ENCODE measurements at regions not wholly inside any gene's neighbourhood (a gene's known extent, or its start where the extent isn't known, plus 50 kb on each side); places are given as distances from the start of the nearest gene placed in this dataset.
A peak's percentile ranks its signal among the peaks of the same experiment; 100 is the strongest.

- no peak overlapping the region for H3K4me3 ChIP-seq (replicated peaks in 1 of 3)
- no peaks in the 10 kb centered on the region for H3K9me3 ChIP-seq
- TF ChIP-seq POLR2A (IDR thresholded peaks at IDR 0.05) (no peak), CTCF (IDR thresholded peaks at IDR 0.05) (no peak)
- no peak for DNase-seq
- no peak overlapping the region for H3K27ac ChIP-seq
- intact Hi-C loops (cut with DNase I), result no loop called here
- H3K36me3 ChIP-seq, result no peaks in the 10 kb centered on the region
- H3K27me3 ChIP-seq, result no peaks in the 10 kb centered on the region
- WGBS, 2 donors, result 87 to 97% methylated on average over 2 of the region's 2 CpGs
- no peaks in the 10 kb centered on the region for H3K4me1 ChIP-seq
Observed at GRCh38 chr14:39562175-39562574, 129.9 kb upstream of the FBXO33 start.

GRCh38 chr14:39558525-39558924 lies 126.3 kb upstream of the FBXO33 start:
- Histone ChIP-seq H3K27ac (no peak overlapping the region), H3K27me3 (no peaks in the 10 kb centered on the region), H3K4me3 (replicated peaks in 1 of 3) (no peak overlapping the region), H3K36me3 (no peaks in the 10 kb centered on the region), H3K9me3 (no peaks in the 10 kb centered on the region), H3K4me1 (no peaks in the 10 kb centered on the region)
- intact Hi-C loops (cut with DNase I), result no loop called here
- DNase-seq, result no peak
- whole genome bisulfite sequencing, 2 donors, result 75 to 81% methylated on average over 1 of the region's 1 CpG
- TF ChIP-seq POLR2A (IDR thresholded peaks at IDR 0.05) (no peak), CTCF (IDR thresholded peaks at IDR 0.05) (no peak)

- Histone ChIP-seq H3K27ac (no peak overlapping the region), H3K36me3 (no peaks in the 10 kb centered on the region), H3K4me1 (no peaks in the 10 kb centered on the region), H3K9me3 (no peaks in the 10 kb centered on the region), H3K4me3 (replicated peaks in 1 of 3) (no peak overlapping the region), H3K27me3 (no peaks in the 10 kb centered on the region)
- peak in 1 of 2 donors; percentile 24 for DNase-seq
- 46 to 73% methylated on average over 4 of the region's 4 CpGs for WGBS, 2 donors
- intact Hi-C loops (cut with DNase I), result no loop called here
- TF ChIP-seq CTCF (IDR thresholded peaks at IDR 0.05) (no peak), POLR2A (IDR thresholded peaks at IDR 0.05) (no peak)
Observed at GRCh38 chr14:39555749-39556148, 123.5 kb upstream of the FBXO33 start.

- WGBS, 2 donors, result 91 to 94% methylated on average over 5 of the region's 5 CpGs
- no peaks in the 10 kb centered on the region for H3K36me3 ChIP-seq
- no peaks in the 10 kb centered on the region for H3K27me3 ChIP-seq
- intact Hi-C loops (cut with DNase I), result no loop called here
- H3K27ac ChIP-seq, result no peak overlapping the region
- H3K9me3 ChIP-seq, result no peaks in the 10 kb centered on the region
- no peaks in the 10 kb centered on the region for H3K4me1 ChIP-seq
- H3K4me3 ChIP-seq (replicated peaks in 1 of 3), result no peak overlapping the region
- DNase-seq, result no peak
- no peak for TF ChIP-seq POLR2A (IDR thresholded peaks at IDR 0.05)
- no peak for TF ChIP-seq CTCF (IDR thresholded peaks at IDR 0.05)
Observed at GRCh38 chr14:39554576-39554975, 122.3 kb upstream of the FBXO33 start.

- TF ChIP-seq POLR2A (IDR thresholded peaks at IDR 0.05), result no peak
- no peak for TF ChIP-seq CTCF (IDR thresholded peaks at IDR 0.05)
- Histone ChIP-seq H3K9me3 (no peaks in the 10 kb centered on the region), H3K36me3 (no peaks in the 10 kb centered on the region), H3K4me3 (replicated peaks in 1 of 3) (no peak overlapping the region), H3K27me3 (no peaks in the 10 kb centered on the region), H3K27ac (no peak overlapping the region), H3K4me1 (no peaks in the 10 kb centered on the region)
- WGBS, 2 donors, result 89 to 92% methylated on average over 4 of the region's 4 CpGs
- intact Hi-C loops (cut with DNase I), result no loop called here
- no peak for DNase-seq
Observed at GRCh38 chr14:39548358-39548757, 116.1 kb upstream of the FBXO33 start.
